WTC11 (cell line): ENCODE measurements at regions not wholly inside any gene's neighbourhood (a gene's known extent, or its start where the extent isn't known, plus 50 kb on each side); places are given as distances from the start of the nearest gene placed in this dataset.

Experiments
- ATAC-seq: fragments of 200-7000 bp; cut with Tn5 transposase; 2 replicates; pipeline ENCODE4 v1.10.0; 2021; ENCODE audit warnings: mild to moderate bottlenecking, moderate library complexity
- CTCF ChIA-PET: fragments of 300-600 bp; sonication (Branson Sonifier 250); formaldehyde crosslinking; loops from one replicate; lab custom pipeline; 2021; ENCODE audit warnings: antibody characterized with exemption; lab: Charles Lee
- POLR2A ChIA-PET: fragments of 350-600 bp; sonication (Branson Sonifier 250); formaldehyde crosslinking; loops from one replicate; lab custom pipeline; 2021; ENCODE audit warnings: antibody characterized with exemption; lab: Charles Lee
- DNase-seq: peaks from one replicate; pipeline ENCODE4 v3.0.0; 2021; ENCODE audit warnings: low spot score
- H3K27ac Mint-ChIP-seq: 2 replicates; pipeline ENCODE4 v1.8.0; 2021; ENCODE audit warnings: mixed read lengths
- H3K27me3 Mint-ChIP-seq: 2 replicates; pipeline ENCODE4 v1.8.0; 2021; ENCODE audit warnings: low read depth, mild to moderate bottlenecking, moderate library complexity, mixed read lengths
- H3K36me3 Mint-ChIP-seq: 2 replicates; pipeline ENCODE4 v1.8.0; 2021; ENCODE audit warnings: mixed read lengths
- H3K4me1 Mint-ChIP-seq: 2 replicates; pipeline ENCODE4 v1.8.0; 2022; ENCODE audit warnings: mixed read lengths
- H3K4me3 Mint-ChIP-seq: 2 replicates; pipeline ENCODE4 v1.8.0; 2021; ENCODE audit warnings: mild to moderate bottlenecking, moderate library complexity, mixed read lengths
- H3K9me3 Mint-ChIP-seq: 2 replicates; pipeline ENCODE4 v1.8.0; 2021; ENCODE audit warnings: mixed read lengths
- GRHL2 ChIP-seq: fragments of 250-450 bp; sonication (Bioruptor Pico); IDR thresholded peaks from 2 replicates; pipeline ENCODE4 v1.8.0; 2022; ENCODE audit warnings: mild to moderate bottlenecking, moderate library complexity; ENCODE audit not compliant: insufficient replicate concordance, severe bottlenecking
- IRF2 ChIP-seq: sonication (generic); formaldehyde crosslinking; IDR thresholded peaks from 2 replicates; pipeline ENCODE4 v1.8.0; 2022; ENCODE audit warnings: low read depth, missing genetic modification reagents, borderline replicate concordance
- JUN ChIP-seq: sonication (generic); formaldehyde crosslinking; IDR thresholded peaks from 2 replicates; pipeline ENCODE4 v1.8.0; 2023; ENCODE audit warnings: mild to moderate bottlenecking, missing genetic modification reagents
- KAT7 ChIP-seq: sonication (generic); formaldehyde crosslinking; IDR thresholded peaks from 2 replicates; pipeline ENCODE4 v1.8.1; 2023; ENCODE audit warnings: missing genetic modification reagents, mild to moderate bottlenecking, borderline replicate concordance
- MXD4 ChIP-seq: fragments of 250-450 bp; sonication (Bioruptor Pico); IDR thresholded peaks from 2 replicates; pipeline ENCODE4 v1.8.0; 2021; ENCODE audit warnings: mild to moderate bottlenecking, moderate library complexity, borderline replicate concordance
- OVOL2 ChIP-seq: fragments of 250-450 bp; sonication (Bioruptor Pico); IDR thresholded peaks from 2 replicates; pipeline ENCODE4 v1.9.0; 2021; ENCODE audit warnings: mild to moderate bottlenecking, borderline replicate concordance
- PRRX2 ChIP-seq: fragments of 250-450 bp; sonication (Bioruptor Pico); IDR thresholded peaks from 2 replicates; pipeline ENCODE4 v1.8.0; 2021; ENCODE audit warnings: mild to moderate bottlenecking
- RELA ChIP-seq: sonication (generic); formaldehyde crosslinking; IDR thresholded peaks from 2 replicates; pipeline ENCODE4 v1.8.1; 2022; ENCODE audit warnings: missing genetic modification reagents, mild to moderate bottlenecking, borderline replicate concordance
- SMAD3 ChIP-seq: sonication (generic); formaldehyde crosslinking; IDR thresholded peaks from 2 replicates; pipeline ENCODE4 v1.8.0; 2022; ENCODE audit warnings: missing genetic modification reagents, mild to moderate bottlenecking, borderline replicate concordance
- SMAD4 ChIP-seq: sonication (generic); formaldehyde crosslinking; IDR thresholded peaks from 2 replicates; pipeline ENCODE4 v1.8.0; 2022; ENCODE audit warnings: mild to moderate bottlenecking, missing genetic modification reagents
- SOX15 ChIP-seq: fragments of 250-450 bp; sonication (Bioruptor Pico); IDR thresholded peaks from 2 replicates; pipeline ENCODE4 v1.9.0; 2021; ENCODE audit warnings: mild to moderate bottlenecking
- ZBTB21 ChIP-seq: sonication (generic); formaldehyde crosslinking; IDR thresholded peaks from 2 replicates; pipeline ENCODE4 v1.8.1; 2023; ENCODE audit warnings: mild to moderate bottlenecking, missing genetic modification reagents, borderline replicate concordance
- ZNF121 ChIP-seq: sonication (generic); formaldehyde crosslinking; IDR thresholded peaks from 2 replicates; pipeline ENCODE4 v1.8.0; 2023; ENCODE audit warnings: missing genetic modification reagents
- ZNF138 ChIP-seq: sonication (generic); formaldehyde crosslinking; conservative IDR thresholded peaks from 2 replicates; pipeline ENCODE4 v1.8.1; 2022; ENCODE audit warnings: mild to moderate bottlenecking, moderate library complexity, missing genetic modification reagents
- ZNF423 ChIP-seq: fragments of 250-450 bp; sonication (Bioruptor Pico); IDR thresholded peaks from 2 replicates; pipeline ENCODE4 v2.1.2; 2022; ENCODE audit warnings: mild to moderate bottlenecking, moderate library complexity
- TF ChIP-seq, protein P1 (sequence below): fragments of 200-600 bp; IDR thresholded peaks from 2 replicates; pipeline ENCODE4 v1.8.0; 2022; ENCODE audit warnings: antibody characterized with exemption
- TF ChIP-seq, protein P2 (sequence below): sonication (generic); formaldehyde crosslinking; IDR thresholded peaks from 2 replicates; pipeline ENCODE4 v1.8.1; 2022; ENCODE audit warnings: mild to moderate bottlenecking, missing genetic modification reagents, moderate library complexity, borderline replicate concordance
- TF ChIP-seq, protein P3 (sequence below): fragments of 250-450 bp; sonication (Bioruptor Pico); IDR thresholded peaks from 2 replicates; pipeline ENCODE4 v1.9.0; 2021; ENCODE audit warnings: moderate library complexity, mild to moderate bottlenecking, inconsistent platforms, borderline replicate concordance
- TF ChIP-seq, protein P4 (sequence below): sonication (generic); formaldehyde crosslinking; IDR thresholded peaks from 2 replicates; pipeline ENCODE4 v1.8.1; 2023; ENCODE audit warnings: mild to moderate bottlenecking, missing genetic modification reagents, borderline replicate concordance
- TF ChIP-seq, protein P5 (sequence below): sonication (generic); formaldehyde crosslinking; IDR thresholded peaks from 2 replicates; pipeline ENCODE4 v1.8.1; 2023; ENCODE audit warnings: mild to moderate bottlenecking, missing genetic modification reagents, moderate library complexity
- TF ChIP-seq, protein P6 (sequence below): sonication (generic); formaldehyde crosslinking; conservative IDR thresholded peaks from 2 replicates; pipeline ENCODE4 v1.8.1; 2023; ENCODE audit warnings: mild to moderate bottlenecking, low read depth, missing genetic modification reagents, moderate library complexity
- TF ChIP-seq, protein P7 (sequence below): sonication (generic); formaldehyde crosslinking; IDR thresholded peaks from 2 replicates; pipeline ENCODE4 v1.8.1; 2022; ENCODE audit warnings: low read depth, mild to moderate bottlenecking, moderate library complexity, missing genetic modification reagents, borderline replicate concordance

DNA sequence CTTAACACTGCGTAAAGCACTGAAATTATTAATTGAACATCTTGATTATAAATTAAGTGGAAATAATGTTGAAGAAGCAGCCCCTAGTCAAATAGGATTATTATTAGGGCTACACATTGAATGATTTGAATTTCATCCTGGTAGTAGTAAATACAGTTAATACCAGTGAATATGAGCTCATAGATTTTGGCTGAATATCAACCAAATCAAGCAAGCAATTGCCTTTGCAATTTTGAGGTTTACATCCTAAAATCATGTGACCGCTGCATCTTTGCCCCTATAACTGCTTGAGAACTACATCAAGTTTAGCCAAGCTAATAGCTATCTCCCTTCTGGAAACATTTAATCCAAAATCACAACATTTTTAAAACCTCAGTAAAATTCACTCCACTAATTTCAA, 801.2 kb upstream of the PIK3C3 start:
- no peaks in the 10 kb centered on the region; the same call in 1 of the 2 replicates for H3K4me1 Mint-ChIP-seq

DNA sequence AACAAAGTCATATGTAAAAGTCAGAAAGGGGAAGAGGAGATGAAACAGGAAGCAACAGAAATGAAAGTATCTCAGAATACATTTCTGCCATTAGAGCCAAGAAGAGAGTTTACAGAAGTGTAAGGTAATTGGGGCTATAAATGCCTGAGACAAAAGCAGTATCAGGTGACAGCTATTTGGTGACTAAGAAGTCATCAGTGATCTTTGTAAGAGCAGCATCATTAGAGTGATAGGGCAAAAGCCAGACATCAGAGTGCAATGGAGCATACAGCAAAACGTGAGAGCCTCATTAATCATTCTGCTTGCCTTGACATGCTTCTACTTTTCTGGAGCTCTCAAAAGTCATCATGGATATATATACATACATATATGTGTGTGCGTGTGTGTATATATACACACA, 804.7 kb upstream of the PIK3C3 start:
- POLR2A ChIA-PET, result no interaction called here
- H3K4me1 Mint-ChIP-seq, result peaks cover 18% of the 10 kb centered on the region
- no peaks in the 10 kb centered on the region for H3K27me3 Mint-ChIP-seq
- no peak for ATAC-seq
- H3K36me3 Mint-ChIP-seq, result no peaks in the 10 kb centered on the region
- no peak overlapping the region for H3K4me3 Mint-ChIP-seq
- DNase-seq, result no peak
- H3K27ac Mint-ChIP-seq, result no peak overlapping the region
- no peaks in the 10 kb centered on the region for H3K9me3 Mint-ChIP-seq
- CTCF ChIA-PET, result no interaction called here
- TF ChIP-seq, protein P1, sequence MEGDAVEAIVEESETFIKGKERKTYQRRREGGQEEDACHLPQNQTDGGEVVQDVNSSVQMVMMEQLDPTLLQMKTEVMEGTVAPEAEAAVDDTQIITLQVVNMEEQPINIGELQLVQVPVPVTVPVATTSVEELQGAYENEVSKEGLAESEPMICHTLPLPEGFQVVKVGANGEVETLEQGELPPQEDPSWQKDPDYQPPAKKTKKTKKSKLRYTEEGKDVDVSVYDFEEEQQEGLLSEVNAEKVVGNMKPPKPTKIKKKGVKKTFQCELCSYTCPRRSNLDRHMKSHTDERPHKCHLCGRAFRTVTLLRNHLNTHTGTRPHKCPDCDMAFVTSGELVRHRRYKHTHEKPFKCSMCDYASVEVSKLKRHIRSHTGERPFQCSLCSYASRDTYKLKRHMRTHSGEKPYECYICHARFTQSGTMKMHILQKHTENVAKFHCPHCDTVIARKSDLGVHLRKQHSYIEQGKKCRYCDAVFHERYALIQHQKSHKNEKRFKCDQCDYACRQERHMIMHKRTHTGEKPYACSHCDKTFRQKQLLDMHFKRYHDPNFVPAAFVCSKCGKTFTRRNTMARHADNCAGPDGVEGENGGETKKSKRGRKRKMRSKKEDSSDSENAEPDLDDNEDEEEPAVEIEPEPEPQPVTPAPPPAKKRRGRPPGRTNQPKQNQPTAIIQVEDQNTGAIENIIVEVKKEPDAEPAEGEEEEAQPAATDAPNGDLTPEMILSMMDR, result no peak
- TF ChIP-seq RELA (CRISPR knock-in tag), result no peak
- TF ChIP-seq, protein P2, sequence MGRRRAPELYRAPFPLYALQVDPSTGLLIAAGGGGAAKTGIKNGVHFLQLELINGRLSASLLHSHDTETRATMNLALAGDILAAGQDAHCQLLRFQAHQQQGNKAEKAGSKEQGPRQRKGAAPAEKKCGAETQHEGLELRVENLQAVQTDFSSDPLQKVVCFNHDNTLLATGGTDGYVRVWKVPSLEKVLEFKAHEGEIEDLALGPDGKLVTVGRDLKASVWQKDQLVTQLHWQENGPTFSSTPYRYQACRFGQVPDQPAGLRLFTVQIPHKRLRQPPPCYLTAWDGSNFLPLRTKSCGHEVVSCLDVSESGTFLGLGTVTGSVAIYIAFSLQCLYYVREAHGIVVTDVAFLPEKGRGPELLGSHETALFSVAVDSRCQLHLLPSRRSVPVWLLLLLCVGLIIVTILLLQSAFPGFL (CRISPR knock-in tag), result no peak
- no peak for TF ChIP-seq ZNF138
- TF ChIP-seq SMAD3, result no peak

More for the DNA sequence above, 801.2 kb upstream of the PIK3C3 start:
- DNase-seq (no peak), ATAC-seq (no peak)
- ChIA-PET POLR2A (no interaction called here), CTCF (no interaction called here)
- Mint-ChIP-seq H3K36me3 (no peaks in the 10 kb centered on the region), H3K9me3 (0 out of 2 replicates have a peak, but pooled peaks cover 2% of the 10 kb centered on the region), H3K27me3 (no peaks in the 10 kb centered on the region), H3K27ac (no peak overlapping the region), H3K4me3 (no peak overlapping the region)
- TF ChIP-seq, protein P3, sequence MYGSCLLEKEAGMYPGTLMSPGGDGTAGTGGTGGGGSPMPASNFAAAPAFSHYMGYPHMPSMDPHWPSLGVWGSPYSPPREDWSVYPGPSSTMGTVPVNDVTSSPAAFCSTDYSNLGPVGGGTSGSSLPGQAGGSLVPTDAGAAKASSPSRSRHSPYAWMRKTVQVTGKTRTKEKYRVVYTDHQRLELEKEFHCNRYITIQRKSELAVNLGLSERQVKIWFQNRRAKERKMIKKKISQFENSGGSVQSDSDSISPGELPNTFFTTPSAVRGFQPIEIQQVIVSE (CRISPR knock-in tag), result no peak
- TF ChIP-seq ZBTB21 (CRISPR knock-in tag) (no peak), SOX15 (CRISPR knock-in tag) (no peak), ZNF121 (CRISPR knock-in tag) (no peak), ZNF423 (CRISPR knock-in tag) (no peak), SMAD4 (CRISPR knock-in tag) (no peak), OVOL2 (CRISPR knock-in tag) (no peak), ZNF138 (no peak), GRHL2 (CRISPR knock-in tag) (no peak), KAT7 (CRISPR knock-in tag) (no peak), MXD4 (CRISPR knock-in tag) (no peak), IRF2 (CRISPR knock-in tag) (no peak), JUN (CRISPR knock-in tag) (no peak), PRRX2 (CRISPR knock-in tag) (no peak)
- TF ChIP-seq, protein P4, sequence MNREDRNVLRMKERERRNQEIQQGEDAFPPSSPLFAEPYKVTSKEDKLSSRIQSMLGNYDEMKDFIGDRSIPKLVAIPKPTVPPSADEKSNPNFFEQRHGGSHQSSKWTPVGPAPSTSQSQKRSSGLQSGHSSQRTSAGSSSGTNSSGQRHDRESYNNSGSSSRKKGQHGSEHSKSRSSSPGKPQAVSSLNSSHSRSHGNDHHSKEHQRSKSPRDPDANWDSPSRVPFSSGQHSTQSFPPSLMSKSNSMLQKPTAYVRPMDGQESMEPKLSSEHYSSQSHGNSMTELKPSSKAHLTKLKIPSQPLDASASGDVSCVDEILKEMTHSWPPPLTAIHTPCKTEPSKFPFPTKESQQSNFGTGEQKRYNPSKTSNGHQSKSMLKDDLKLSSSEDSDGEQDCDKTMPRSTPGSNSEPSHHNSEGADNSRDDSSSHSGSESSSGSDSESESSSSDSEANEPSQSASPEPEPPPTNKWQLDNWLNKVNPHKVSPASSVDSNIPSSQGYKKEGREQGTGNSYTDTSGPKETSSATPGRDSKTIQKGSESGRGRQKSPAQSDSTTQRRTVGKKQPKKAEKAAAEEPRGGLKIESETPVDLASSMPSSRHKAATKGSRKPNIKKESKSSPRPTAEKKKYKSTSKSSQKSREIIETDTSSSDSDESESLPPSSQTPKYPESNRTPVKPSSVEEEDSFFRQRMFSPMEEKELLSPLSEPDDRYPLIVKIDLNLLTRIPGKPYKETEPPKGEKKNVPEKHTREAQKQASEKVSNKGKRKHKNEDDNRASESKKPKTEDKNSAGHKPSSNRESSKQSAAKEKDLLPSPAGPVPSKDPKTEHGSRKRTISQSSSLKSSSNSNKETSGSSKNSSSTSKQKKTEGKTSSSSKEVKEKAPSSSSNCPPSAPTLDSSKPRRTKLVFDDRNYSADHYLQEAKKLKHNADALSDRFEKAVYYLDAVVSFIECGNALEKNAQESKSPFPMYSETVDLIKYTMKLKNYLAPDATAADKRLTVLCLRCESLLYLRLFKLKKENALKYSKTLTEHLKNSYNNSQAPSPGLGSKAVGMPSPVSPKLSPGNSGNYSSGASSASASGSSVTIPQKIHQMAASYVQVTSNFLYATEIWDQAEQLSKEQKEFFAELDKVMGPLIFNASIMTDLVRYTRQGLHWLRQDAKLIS (CRISPR knock-in tag), result no peak
- TF ChIP-seq, protein P5, sequence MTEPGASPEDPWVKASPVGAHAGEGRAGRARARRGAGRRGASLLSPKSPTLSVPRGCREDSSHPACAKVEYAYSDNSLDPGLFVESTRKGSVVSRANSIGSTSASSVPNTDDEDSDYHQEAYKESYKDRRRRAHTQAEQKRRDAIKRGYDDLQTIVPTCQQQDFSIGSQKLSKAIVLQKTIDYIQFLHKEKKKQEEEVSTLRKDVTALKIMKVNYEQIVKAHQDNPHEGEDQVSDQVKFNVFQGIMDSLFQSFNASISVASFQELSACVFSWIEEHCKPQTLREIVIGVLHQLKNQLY (CRISPR knock-in tag), result no peak
- TF ChIP-seq, protein P6, sequence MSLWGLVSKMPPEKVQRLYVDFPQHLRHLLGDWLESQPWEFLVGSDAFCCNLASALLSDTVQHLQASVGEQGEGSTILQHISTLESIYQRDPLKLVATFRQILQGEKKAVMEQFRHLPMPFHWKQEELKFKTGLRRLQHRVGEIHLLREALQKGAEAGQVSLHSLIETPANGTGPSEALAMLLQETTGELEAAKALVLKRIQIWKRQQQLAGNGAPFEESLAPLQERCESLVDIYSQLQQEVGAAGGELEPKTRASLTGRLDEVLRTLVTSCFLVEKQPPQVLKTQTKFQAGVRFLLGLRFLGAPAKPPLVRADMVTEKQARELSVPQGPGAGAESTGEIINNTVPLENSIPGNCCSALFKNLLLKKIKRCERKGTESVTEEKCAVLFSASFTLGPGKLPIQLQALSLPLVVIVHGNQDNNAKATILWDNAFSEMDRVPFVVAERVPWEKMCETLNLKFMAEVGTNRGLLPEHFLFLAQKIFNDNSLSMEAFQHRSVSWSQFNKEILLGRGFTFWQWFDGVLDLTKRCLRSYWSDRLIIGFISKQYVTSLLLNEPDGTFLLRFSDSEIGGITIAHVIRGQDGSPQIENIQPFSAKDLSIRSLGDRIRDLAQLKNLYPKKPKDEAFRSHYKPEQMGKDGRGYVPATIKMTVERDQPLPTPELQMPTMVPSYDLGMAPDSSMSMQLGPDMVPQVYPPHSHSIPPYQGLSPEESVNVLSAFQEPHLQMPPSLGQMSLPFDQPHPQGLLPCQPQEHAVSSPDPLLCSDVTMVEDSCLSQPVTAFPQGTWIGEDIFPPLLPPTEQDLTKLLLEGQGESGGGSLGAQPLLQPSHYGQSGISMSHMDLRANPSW (CRISPR knock-in tag), result no peak
- TF ChIP-seq, protein P7, sequence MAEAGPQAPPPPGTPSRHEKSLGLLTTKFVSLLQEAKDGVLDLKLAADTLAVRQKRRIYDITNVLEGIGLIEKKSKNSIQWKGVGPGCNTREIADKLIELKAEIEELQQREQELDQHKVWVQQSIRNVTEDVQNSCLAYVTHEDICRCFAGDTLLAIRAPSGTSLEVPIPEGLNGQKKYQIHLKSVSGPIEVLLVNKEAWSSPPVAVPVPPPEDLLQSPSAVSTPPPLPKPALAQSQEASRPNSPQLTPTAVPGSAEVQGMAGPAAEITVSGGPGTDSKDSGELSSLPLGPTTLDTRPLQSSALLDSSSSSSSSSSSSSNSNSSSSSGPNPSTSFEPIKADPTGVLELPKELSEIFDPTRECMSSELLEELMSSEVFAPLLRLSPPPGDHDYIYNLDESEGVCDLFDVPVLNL (CRISPR knock-in tag), result no peak
